Natural killer cell treated with Interleukin-12 subunit alpha and Interleukin-12 subunit beta and Interleukin-15 and Interleukin-18, amount 100 ng/mL, for 72 hours (primary cell): ENCODE measurements at regions not wholly inside any gene's neighbourhood (a gene's known extent, or its start where the extent isn't known, plus 50 kb on each side); places are given as distances from the start of the nearest gene placed in this dataset.

ENCODE experiments used
- ATAC-seq, 2 donors: fragments of 150-1000 bp; cut with Tn5 transposase in 1 of 2; sonication (Bioruptor Pico), chemical (Tn5 transposase) in 1 of 2; 2 replicates each; pipeline ENCODE4 v1.10.0; 2021
- DNase-seq: peaks from one replicate; pipeline ENCODE4 v3.0.0; 2022; ENCODE audit warnings: low spot score
- H3K27ac Mint-ChIP-seq, 2 donors: 1 replicate in 1 of 2; 2 replicates in 1 of 2; pipeline ENCODE4 v1.8.0; 2022; ENCODE audit warnings: mixed read lengths in 2 of 2, mild to moderate bottlenecking in 1 of 2, moderate library complexity in 1 of 2
- H3K27me3 Mint-ChIP-seq, 2 donors: 1 replicate in 1 of 2; 2 replicates in 1 of 2; pipeline ENCODE4 v1.8.0; 2022; ENCODE audit warnings: mixed read lengths in 2 of 2
- H3K36me3 Mint-ChIP-seq: one replicate; pipeline ENCODE4 v1.8.0; 2022; ENCODE audit warnings: mixed read lengths
- H3K4me1 Mint-ChIP-seq, 2 donors: 1 replicate in 1 of 2; 2 replicates in 1 of 2; pipeline ENCODE4 v1.8.0; 2022; ENCODE audit warnings: low read depth in 2 of 2, mixed read lengths in 2 of 2, mild to moderate bottlenecking in 1 of 2
- H3K4me3 Mint-ChIP-seq: one replicate; pipeline ENCODE4 v1.8.0; 2022; ENCODE audit warnings: mixed read lengths
- H3K9me3 Mint-ChIP-seq: 2 replicates; pipeline ENCODE4 v1.8.0; 2022; ENCODE audit warnings: mixed read lengths

GRCh38 chr1:199312626-199313025 lies 673.8 kb downstream of the PTPRC start:
- H3K9me3 Mint-ChIP-seq: no peaks in the 10 kb centered on the region
- no peak overlapping the region for H3K4me3 Mint-ChIP-seq
- H3K36me3 Mint-ChIP-seq: no peaks in the 10 kb centered on the region
- DNase-seq (no peak), ATAC-seq (no peak)
- no peaks in the 10 kb centered on the region for H3K4me1 Mint-ChIP-seq
- H3K27ac Mint-ChIP-seq: no peak overlapping the region
- H3K27me3 Mint-ChIP-seq: peaks cover 2 to 7% of the 10 kb centered on the region in 2 donors

GRCh38 chr1:199313444-199313843 lies 674.6 kb downstream of the PTPRC start:
- Mint-ChIP-seq H3K27me3 (peaks cover 2 to 7% of the 10 kb centered on the region in 2 donors), H3K36me3 (no peaks in the 10 kb centered on the region), H3K9me3 (no peaks in the 10 kb centered on the region), H3K4me1 (no peaks in the 10 kb centered on the region), H3K4me3 (no peak overlapping the region), H3K27ac (no peak overlapping the region)
- DNase-seq (no peak), ATAC-seq (no peak)

- Mint-ChIP-seq H3K4me3 (no peak overlapping the region), H3K36me3 (no peaks in the 10 kb centered on the region), H3K27ac (no peak overlapping the region), H3K4me1 (no peaks in the 10 kb centered on the region), H3K27me3 (peaks cover 5 to 18% of the 10 kb centered on the region in 2 donors), H3K9me3 (no peaks in the 10 kb centered on the region)
- DNase-seq: no peak
- ATAC-seq: no peak
Observed at GRCh38 chr1:199319341-199319740, 680.5 kb downstream of the PTPRC start.

- peaks cover 5 to 18% of the 10 kb centered on the region in 2 donors for H3K27me3 Mint-ChIP-seq
Observed at GRCh38 chr1:199322278-199322677, 683.4 kb downstream of the PTPRC start.

GRCh38 chr1:199333180-199333579 lies 694.3 kb upstream of the NR5A2 start:
- no peak overlapping the region for H3K27ac Mint-ChIP-seq
- ATAC-seq: no peak
- DNase-seq: no peak
- H3K9me3 Mint-ChIP-seq: no peaks in the 10 kb centered on the region
- no peak overlapping the region for H3K4me3 Mint-ChIP-seq
- H3K4me1 Mint-ChIP-seq: no peaks in the 10 kb centered on the region
- H3K27me3 Mint-ChIP-seq: peaks cover 3 to 7% of the 10 kb centered on the region in 2 donors
- no peaks in the 10 kb centered on the region for H3K36me3 Mint-ChIP-seq

More at GRCh38 chr1:199322278-199322677, 683.4 kb downstream of the PTPRC start:
- Mint-ChIP-seq H3K36me3 (peaks cover 9% of the 10 kb centered on the region), H3K27ac (no peak overlapping the region), H3K4me1 (no peaks in the 10 kb centered on the region), H3K9me3 (peaks cover 4% of the 10 kb centered on the region), H3K4me3 (no peak overlapping the region)
- DNase-seq (no peak), ATAC-seq (no peak)

- Mint-ChIP-seq H3K27me3 (peaks cover 13 to 29% of the 10 kb centered on the region in 2 donors), H3K27ac (no peak overlapping the region), H3K9me3 (no peaks in the 10 kb centered on the region), H3K4me3 (no peak overlapping the region), H3K4me1 (no peaks in the 10 kb centered on the region), H3K36me3 (no peaks in the 10 kb centered on the region)
- ATAC-seq: no peak
- no peak for DNase-seq
Observed at GRCh38 chr1:199335496-199335895, 692.0 kb upstream of the NR5A2 start.

- H3K4me3 Mint-ChIP-seq: no peak overlapping the region
- peaks cover 13 to 39% of the 10 kb centered on the region in 2 donors for H3K27me3 Mint-ChIP-seq
- no peaks in the 10 kb centered on the region for H3K4me1 Mint-ChIP-seq
- H3K9me3 Mint-ChIP-seq: no peaks in the 10 kb centered on the region
- DNase-seq (no peak), ATAC-seq (peak; percentile 31 to 60)
- H3K36me3 Mint-ChIP-seq: no peaks in the 10 kb centered on the region
- H3K27ac Mint-ChIP-seq: no peak overlapping the region
Observed at GRCh38 chr1:199336745-199337640, 690.5 kb upstream of the NR5A2 start.

GRCh38 chr1:199338760-199339159 lies 688.8 kb upstream of the NR5A2 start:
- DNase-seq: no peak
- no peaks in the 10 kb centered on the region for H3K4me1 Mint-ChIP-seq

GRCh38 chr1:199352351-199352750 lies 675.2 kb upstream of the NR5A2 start:
- H3K9me3 Mint-ChIP-seq: peaks cover 6% of the 10 kb centered on the region
- no peaks in the 10 kb centered on the region for H3K36me3 Mint-ChIP-seq
- H3K4me3 Mint-ChIP-seq: no peak overlapping the region
- no peaks in the 10 kb centered on the region for H3K4me1 Mint-ChIP-seq
- H3K27ac Mint-ChIP-seq: no peak overlapping the region
- peaks cover 17 to 21% of the 10 kb centered on the region in 2 donors for H3K27me3 Mint-ChIP-seq
- DNase-seq: no peak
- ATAC-seq: no peak

More at GRCh38 chr1:199338760-199339159, 688.8 kb upstream of the NR5A2 start:
- H3K4me3 Mint-ChIP-seq: no peak overlapping the region
- no peaks in the 10 kb centered on the region for H3K9me3 Mint-ChIP-seq
- peaks cover 20 to 52% of the 10 kb centered on the region in 2 donors for H3K27me3 Mint-ChIP-seq
- no peak for ATAC-seq
- H3K36me3 Mint-ChIP-seq: no peaks in the 10 kb centered on the region
- no peak overlapping the region for H3K27ac Mint-ChIP-seq

GRCh38 chr1:199353906-199354305 lies 673.6 kb upstream of the NR5A2 start:
- peaks cover 6% of the 10 kb centered on the region for H3K9me3 Mint-ChIP-seq
- DNase-seq (no peak), ATAC-seq (no peak)
- no peaks in the 10 kb centered on the region for H3K36me3 Mint-ChIP-seq
- H3K27me3 Mint-ChIP-seq: peaks cover 11 to 12% of the 10 kb centered on the region in 2 donors
- H3K4me1 Mint-ChIP-seq: no peaks in the 10 kb centered on the region
- H3K27ac Mint-ChIP-seq: no peak overlapping the region
- no peak overlapping the region for H3K4me3 Mint-ChIP-seq

- H3K4me1 Mint-ChIP-seq: no peaks in the 10 kb centered on the region
- peaks cover 9 to 10% of the 10 kb centered on the region in 2 donors for H3K27me3 Mint-ChIP-seq
- ATAC-seq (no peak), DNase-seq (no peak)
- no peak overlapping the region for H3K27ac Mint-ChIP-seq
- H3K36me3 Mint-ChIP-seq: no peaks in the 10 kb centered on the region
- peaks cover 9% of the 10 kb centered on the region for H3K9me3 Mint-ChIP-seq
- H3K4me3 Mint-ChIP-seq: no peak overlapping the region
Observed at GRCh38 chr1:199356561-199356960, 670.9 kb upstream of the NR5A2 start.

GRCh38 chr1:199357599-199357998 lies 669.9 kb upstream of the NR5A2 start:
- ATAC-seq (no peak), DNase-seq (no peak)
- H3K9me3 Mint-ChIP-seq: peaks cover 9% of the 10 kb centered on the region
- H3K36me3 Mint-ChIP-seq: no peaks in the 10 kb centered on the region
- no peak overlapping the region for H3K4me3 Mint-ChIP-seq
- no peaks in the 10 kb centered on the region for H3K4me1 Mint-ChIP-seq
- H3K27ac Mint-ChIP-seq: no peak overlapping the region
- peaks cover 6 to 9% of the 10 kb centered on the region in 2 donors for H3K27me3 Mint-ChIP-seq

GRCh38 chr1:199362996-199363395 lies 664.5 kb upstream of the NR5A2 start:
- ATAC-seq: no peak
- Mint-ChIP-seq H3K9me3 (peaks cover 3% of the 10 kb centered on the region), H3K27me3 (no peaks in the 10 kb centered on the region), H3K36me3 (no peaks in the 10 kb centered on the region), H3K4me1 (no peaks in the 10 kb centered on the region), H3K27ac (no peak overlapping the region), H3K4me3 (no peak overlapping the region)
- DNase-seq: no peak

GRCh38 chr1:199373139-199373538 lies 654.4 kb upstream of the NR5A2 start:
- ATAC-seq: no peak
- H3K4me3 Mint-ChIP-seq: no peak overlapping the region
- no peak for DNase-seq
- H3K36me3 Mint-ChIP-seq: no peaks in the 10 kb centered on the region
- H3K4me1 Mint-ChIP-seq: no peaks in the 10 kb centered on the region
- peaks cover 5 to 8% of the 10 kb centered on the region in 2 donors for H3K27me3 Mint-ChIP-seq
- peaks cover 4% of the 10 kb centered on the region for H3K9me3 Mint-ChIP-seq
- no peak overlapping the region for H3K27ac Mint-ChIP-seq
